T-helper 2 cell treated with Interferon-gamma antibody and Interleukin-4, amounts not matched to agents 5 μg/mL and 100 μg/mL, for 36 hours (primary cell): ENCODE measurements at regions not wholly inside any gene's neighbourhood (a gene's known extent, or its start where the extent isn't known, plus 50 kb on each side); places are given as distances from the start of the nearest gene placed in this dataset.

ENCODE experiments used
- DNase-seq: peaks from one replicate; pipeline ENCODE4 v3.0.0; 2021; ENCODE audit warnings: low spot score
- H3K27ac Mint-ChIP-seq: one replicate; pipeline ENCODE4 v1.8.0; 2021; ENCODE audit warnings: mild to moderate bottlenecking, mixed read lengths
- H3K27me3 Mint-ChIP-seq: one replicate; pipeline ENCODE4 v1.8.0; 2021; ENCODE audit warnings: low read depth, mixed read lengths
- H3K36me3 Mint-ChIP-seq: one replicate; pipeline ENCODE4 v1.8.0; 2021; ENCODE audit warnings: low read depth, mixed read lengths
- H3K4me1 Mint-ChIP-seq: one replicate; pipeline ENCODE4 v1.8.0; 2021; ENCODE audit warnings: low read depth, mixed read lengths
- H3K4me3 Mint-ChIP-seq: one replicate; pipeline ENCODE4 v1.8.0; 2022; ENCODE audit warnings: mild to moderate bottlenecking, moderate library complexity, mixed read lengths
- H3K9me3 Mint-ChIP-seq: one replicate; pipeline ENCODE4 v1.8.0; 2021; ENCODE audit warnings: mixed read lengths

DNA sequence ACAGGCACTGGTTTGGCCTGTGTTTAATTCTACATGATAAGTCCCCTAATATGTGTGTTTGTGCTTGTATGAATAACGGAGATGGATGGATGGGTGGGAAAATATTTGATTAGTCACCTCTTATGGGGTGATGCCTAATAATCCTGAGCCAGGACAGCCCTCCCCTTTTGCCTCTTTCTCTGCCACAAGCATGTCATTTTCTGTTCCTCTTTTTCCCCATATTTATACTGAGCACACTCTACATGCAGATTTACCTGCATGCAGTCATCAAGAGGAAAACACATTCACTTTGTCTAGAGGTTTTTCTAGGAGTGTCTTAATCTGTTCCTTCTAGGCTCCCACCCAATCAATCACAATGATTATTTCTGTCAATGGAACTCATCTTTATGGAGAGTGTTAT is 111.6 kb upstream of the TBX20 start:
- Mint-ChIP-seq H3K4me1 (no peaks in the 10 kb centered on the region), H3K9me3 (no peaks in the 10 kb centered on the region)

DNA sequence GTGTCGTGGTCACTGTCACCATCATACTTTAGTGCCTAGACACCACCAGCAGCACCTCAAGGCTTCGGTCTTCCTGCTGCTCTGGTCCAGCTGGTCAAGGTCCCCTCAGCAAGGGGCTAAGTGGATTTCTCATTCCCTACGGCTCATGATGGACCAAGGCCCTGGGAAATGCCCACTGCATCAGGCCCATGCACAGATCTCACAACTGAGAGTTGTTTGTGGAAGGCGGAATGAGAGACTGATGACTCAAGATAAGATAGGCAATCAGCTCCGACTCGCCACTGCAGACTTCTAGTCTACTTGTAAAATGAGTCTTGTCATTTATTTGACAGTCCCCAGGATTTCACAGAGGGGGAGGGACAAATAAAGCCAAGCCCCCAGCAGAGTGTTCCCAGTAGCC is 108.4 kb upstream of the TBX20 start:
- DNase-seq, result no peak
- Mint-ChIP-seq H3K4me3 (no peak overlapping the region), H3K36me3 (no peaks in the 10 kb centered on the region), H3K27me3 (no peaks in the 10 kb centered on the region), H3K4me1 (no peaks in the 10 kb centered on the region), H3K9me3 (no peaks in the 10 kb centered on the region), H3K27ac (no peak overlapping the region)

More for the DNA sequence above, 111.6 kb upstream of the TBX20 start:
- no peak overlapping the region for H3K4me3 Mint-ChIP-seq
- DNase-seq, result no peak
- H3K27ac Mint-ChIP-seq, result no peak overlapping the region
- H3K27me3 Mint-ChIP-seq, result no peaks in the 10 kb centered on the region
- no peaks in the 10 kb centered on the region for H3K36me3 Mint-ChIP-seq

DNA sequence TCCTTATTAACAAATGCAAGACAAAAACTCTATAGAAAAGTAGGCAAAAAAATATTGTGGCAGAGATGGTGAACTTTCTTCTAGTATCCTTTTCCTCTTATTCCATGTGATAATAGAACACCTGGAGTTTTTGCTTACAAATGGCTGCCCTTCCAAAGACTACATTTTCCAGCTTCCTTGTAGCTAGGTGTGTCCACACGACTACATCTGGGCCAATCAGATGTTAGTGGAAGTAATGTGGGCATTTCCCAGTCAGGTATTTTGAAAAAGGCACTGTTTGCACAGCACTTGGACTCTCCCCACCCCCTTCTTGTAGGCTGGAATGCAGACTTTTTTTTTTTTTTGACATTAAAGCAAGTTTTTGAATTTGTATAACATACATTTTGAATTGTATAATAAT is 105.5 kb upstream of the TBX20 start:
- H3K36me3 Mint-ChIP-seq, result no peaks in the 10 kb centered on the region
- H3K4me3 Mint-ChIP-seq, result no peak overlapping the region
- no peak for DNase-seq
- H3K4me1 Mint-ChIP-seq, result no peaks in the 10 kb centered on the region
- no peak overlapping the region for H3K27ac Mint-ChIP-seq
- no peaks in the 10 kb centered on the region for H3K9me3 Mint-ChIP-seq
- no peaks in the 10 kb centered on the region for H3K27me3 Mint-ChIP-seq

DNA sequence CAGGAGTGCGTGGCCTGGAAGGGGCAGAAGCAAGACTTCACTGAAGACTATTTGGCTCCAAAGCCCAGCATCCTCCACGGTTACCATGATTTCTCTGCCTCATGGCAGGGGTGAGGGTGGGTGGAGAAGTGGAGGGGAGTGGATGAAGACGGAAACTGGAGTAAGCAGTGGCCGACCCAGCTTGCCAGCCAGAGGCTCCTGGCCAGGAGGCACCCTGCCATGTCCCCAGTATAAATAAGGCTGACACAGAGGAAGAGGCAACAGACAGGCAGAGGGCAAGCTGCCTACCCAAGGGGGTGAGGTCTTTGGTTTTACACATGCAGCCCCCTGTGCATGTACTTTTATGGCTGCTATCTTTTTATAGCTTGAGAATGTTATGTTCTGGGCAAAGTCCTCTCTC is 102.6 kb upstream of the TBX20 start:
- Mint-ChIP-seq H3K9me3 (no peaks in the 10 kb centered on the region), H3K4me3 (no peak overlapping the region), H3K27me3 (peaks cover 2% of the 10 kb centered on the region), H3K4me1 (no peaks in the 10 kb centered on the region), H3K36me3 (no peaks in the 10 kb centered on the region), H3K27ac (no peak overlapping the region)
- DNase-seq, result no peak

DNA sequence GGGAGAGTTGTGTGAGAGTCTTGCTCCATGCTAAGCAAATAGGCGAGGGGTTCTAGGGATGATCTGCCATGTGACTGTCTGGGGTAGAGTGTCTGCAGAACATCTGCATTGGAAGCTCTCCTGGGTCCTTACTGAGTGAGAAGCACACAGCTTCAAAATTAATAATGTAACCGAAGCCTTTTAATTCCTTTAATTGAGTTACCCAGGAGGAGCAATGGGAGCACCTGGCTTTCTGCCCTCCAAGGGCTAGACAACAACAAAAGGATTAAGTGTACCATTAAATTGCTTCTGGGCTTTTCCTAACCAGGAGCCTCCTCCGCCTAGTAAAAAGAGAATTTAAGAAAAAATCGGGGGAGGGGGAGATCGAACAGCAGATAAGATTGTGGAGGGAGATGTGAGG is 102.0 kb upstream of the TBX20 start:
- H3K27me3 Mint-ChIP-seq, result peaks cover 2% of the 10 kb centered on the region
- H3K4me3 Mint-ChIP-seq, result no peak overlapping the region
- H3K9me3 Mint-ChIP-seq, result no peaks in the 10 kb centered on the region
- no peak overlapping the region for H3K27ac Mint-ChIP-seq
- DNase-seq, result no peak
- H3K36me3 Mint-ChIP-seq, result no peaks in the 10 kb centered on the region
- no peaks in the 10 kb centered on the region for H3K4me1 Mint-ChIP-seq

DNA sequence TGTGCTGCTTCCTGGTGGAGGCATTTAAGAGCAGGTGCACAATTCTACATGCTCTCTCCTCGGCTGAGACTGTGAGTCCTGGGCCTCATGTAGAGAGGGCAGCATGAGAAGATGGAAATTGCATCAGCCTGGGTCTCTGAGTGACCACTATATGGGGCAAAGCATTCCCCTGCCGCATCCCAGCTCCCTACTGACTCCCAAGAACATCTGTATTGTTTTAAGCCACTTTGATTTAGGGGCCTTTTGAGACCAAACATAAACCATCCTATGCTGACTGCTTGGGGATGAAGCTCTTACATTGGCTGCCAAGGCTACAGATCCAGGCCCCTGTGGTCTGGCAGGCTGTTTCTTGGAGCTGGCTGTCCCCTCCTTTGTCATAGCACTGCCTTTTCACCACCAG is 101.3 kb upstream of the TBX20 start:
- Mint-ChIP-seq H3K36me3 (no peaks in the 10 kb centered on the region), H3K9me3 (no peaks in the 10 kb centered on the region), H3K27me3 (peaks cover 2% of the 10 kb centered on the region), H3K4me1 (no peaks in the 10 kb centered on the region), H3K27ac (no peak overlapping the region), H3K4me3 (no peak overlapping the region)
- DNase-seq, result no peak

DNA sequence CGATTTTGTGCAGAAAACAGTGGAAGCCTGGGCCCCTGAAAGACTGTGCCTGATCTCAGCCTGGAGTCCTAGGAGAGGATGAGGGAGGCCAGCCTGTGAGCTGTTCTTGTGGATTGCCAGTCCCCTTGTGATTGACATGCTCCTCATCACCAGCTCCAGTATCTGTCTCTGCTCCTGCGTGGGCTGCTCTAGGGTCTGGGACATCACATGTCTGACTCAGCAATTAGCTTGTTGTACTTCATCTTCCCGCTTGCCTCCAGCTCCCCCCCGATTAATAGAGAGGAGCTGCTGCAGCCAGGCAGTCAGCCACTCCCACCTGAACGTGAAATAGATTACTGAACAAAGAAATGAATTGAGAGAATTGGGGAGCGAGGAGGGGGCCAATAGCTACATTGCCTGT is 99.6 kb upstream of the TBX20 start:
- Mint-ChIP-seq H3K27ac (no peak overlapping the region), H3K36me3 (no peaks in the 10 kb centered on the region), H3K27me3 (peaks cover 2% of the 10 kb centered on the region), H3K9me3 (no peaks in the 10 kb centered on the region), H3K4me1 (no peaks in the 10 kb centered on the region), H3K4me3 (no peak overlapping the region)
- no peak for DNase-seq

DNA sequence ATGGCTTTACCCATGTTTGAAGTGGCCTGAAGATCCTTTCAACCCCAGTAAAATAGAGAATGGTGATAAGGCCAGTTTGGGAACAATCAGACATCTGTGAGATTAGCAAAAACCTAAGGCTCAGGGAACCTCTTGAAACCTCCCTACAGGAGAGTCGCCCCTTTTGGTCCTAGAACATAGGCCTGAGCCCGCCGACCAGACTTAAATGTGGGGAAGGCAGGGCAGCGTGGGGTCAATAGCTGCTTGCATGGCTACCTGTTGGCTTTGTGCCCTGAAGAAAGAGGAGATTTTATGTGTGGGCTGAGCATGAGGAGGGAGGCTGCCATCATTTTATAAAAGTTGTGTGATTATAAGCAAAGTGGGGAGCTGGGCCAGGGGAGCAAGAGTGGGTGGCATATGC is 97.6 kb upstream of the TBX20 start:
- Mint-ChIP-seq H3K27me3 (peaks cover 2% of the 10 kb centered on the region), H3K9me3 (no peaks in the 10 kb centered on the region), H3K4me3 (no peak overlapping the region), H3K36me3 (no peaks in the 10 kb centered on the region), H3K27ac (no peak overlapping the region), H3K4me1 (no peaks in the 10 kb centered on the region)
- no peak for DNase-seq

DNA sequence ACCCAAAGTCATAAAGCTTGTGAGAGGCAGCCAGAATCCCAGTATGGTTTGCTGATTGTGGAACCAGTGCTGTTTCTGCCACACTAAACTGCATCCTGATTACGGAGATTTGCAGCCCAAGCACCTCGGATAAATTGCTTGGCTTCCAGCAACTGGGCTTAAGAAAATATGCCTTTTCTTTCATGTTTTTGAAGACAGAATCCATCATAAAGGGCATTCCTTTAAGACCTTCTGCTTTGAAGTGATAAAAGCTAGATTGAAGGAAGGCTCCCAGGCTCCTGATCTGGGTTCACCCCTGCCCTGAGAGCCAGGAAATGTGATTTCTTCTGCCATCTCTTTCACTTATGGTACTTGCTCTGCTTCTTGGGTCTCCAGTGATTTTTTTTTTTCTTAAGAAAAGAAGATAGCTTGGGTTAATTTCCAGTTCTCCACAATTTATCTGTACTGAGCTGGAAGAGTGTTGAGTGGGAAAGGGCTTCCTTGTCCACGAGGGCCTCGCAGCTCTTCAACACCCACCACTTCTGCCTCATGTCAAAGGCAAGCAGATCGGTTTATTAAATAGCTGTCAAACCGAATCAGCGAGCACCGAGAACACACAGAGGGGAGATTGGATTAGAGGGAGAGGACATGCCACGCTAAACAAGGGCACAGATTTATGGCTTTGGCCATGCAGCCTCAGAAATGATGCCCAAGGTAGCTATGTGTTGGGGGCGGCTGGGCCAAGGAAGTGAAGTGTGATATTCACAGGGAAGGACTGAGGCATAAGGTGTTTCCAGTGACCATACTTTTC is 94.9 kb upstream of the TBX20 start:
- H3K4me3 Mint-ChIP-seq, result no peak overlapping the region
- H3K27ac Mint-ChIP-seq, result no peak overlapping the region
- H3K4me1 Mint-ChIP-seq, result no peaks in the 10 kb centered on the region
- H3K27me3 Mint-ChIP-seq, result peaks cover 2% of the 10 kb centered on the region
- H3K36me3 Mint-ChIP-seq, result no peaks in the 10 kb centered on the region
- DNase-seq, result no peak
- H3K9me3 Mint-ChIP-seq, result no peaks in the 10 kb centered on the region

DNA sequence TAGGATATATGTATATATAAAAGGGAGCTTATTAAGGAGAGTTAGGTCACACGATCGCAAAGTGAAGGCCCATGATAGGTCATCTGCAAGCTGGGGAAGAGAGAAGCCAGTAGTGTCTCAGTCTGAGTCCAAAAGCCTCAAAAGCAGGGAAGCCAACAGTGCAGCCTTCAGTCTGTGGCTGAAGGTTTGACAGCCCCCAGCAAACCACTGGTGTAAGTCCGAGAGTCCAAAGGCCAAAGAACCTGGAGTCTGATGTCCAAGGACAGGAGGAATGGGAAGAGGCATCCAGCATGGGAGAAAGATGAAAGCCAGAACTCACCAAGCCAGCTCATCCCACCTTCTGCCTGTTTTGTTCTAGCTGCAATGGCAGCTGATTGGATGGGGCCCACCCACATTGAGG is 88.9 kb upstream of the TBX20 start:
- Mint-ChIP-seq H3K4me3 (no peak overlapping the region), H3K4me1 (no peaks in the 10 kb centered on the region), H3K9me3 (no peaks in the 10 kb centered on the region), H3K27me3 (no peaks in the 10 kb centered on the region), H3K27ac (no peak overlapping the region), H3K36me3 (no peaks in the 10 kb centered on the region)
- DNase-seq, result no peak

DNA sequence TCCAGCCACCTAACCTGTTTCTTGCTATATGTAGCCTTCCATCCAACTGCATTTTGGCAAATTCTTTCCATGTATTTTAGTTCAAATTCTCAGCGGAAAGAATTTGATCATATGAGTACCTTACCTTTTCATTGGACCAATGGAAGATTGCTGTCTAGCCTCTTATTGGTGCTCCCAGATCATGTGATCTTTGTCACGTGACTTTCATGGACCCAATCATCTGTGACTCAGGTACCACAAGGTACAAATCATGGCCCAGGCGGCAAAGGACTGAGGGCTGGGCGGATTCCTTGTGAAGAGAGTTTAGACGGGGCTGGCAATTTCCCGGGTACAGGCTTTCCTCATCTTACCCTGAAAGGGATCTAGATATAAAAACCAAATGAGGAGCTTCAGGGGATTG is 85.9 kb upstream of the TBX20 start:
- DNase-seq, result no peak
- no peaks in the 10 kb centered on the region for H3K36me3 Mint-ChIP-seq
- H3K4me1 Mint-ChIP-seq, result no peaks in the 10 kb centered on the region
- no peaks in the 10 kb centered on the region for H3K27me3 Mint-ChIP-seq
- no peaks in the 10 kb centered on the region for H3K9me3 Mint-ChIP-seq
- H3K27ac Mint-ChIP-seq, result no peak overlapping the region
- no peak overlapping the region for H3K4me3 Mint-ChIP-seq

DNA sequence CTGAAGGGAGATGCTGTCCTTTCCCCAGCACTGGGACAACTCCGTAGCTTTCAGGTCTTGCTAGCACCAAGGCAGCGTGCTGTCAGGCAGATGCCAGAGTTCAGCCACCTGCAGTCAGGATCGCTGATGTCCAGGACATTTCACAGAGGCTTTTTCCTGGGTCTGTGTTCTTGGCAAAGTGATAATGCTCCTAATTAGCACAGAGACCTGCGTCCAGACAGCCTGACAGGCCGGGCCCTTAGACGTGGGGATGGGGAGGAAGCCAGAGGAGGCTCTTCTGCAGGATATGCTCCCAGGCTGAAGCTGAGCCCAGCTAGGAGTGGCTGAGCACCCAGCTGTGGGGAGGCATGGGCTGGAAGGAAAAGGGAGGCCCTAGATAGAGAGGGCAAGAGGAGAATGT is 82.5 kb upstream of the TBX20 start:
- no peaks in the 10 kb centered on the region for H3K4me1 Mint-ChIP-seq
- H3K27me3 Mint-ChIP-seq, result no peaks in the 10 kb centered on the region
- DNase-seq, result no peak
- H3K36me3 Mint-ChIP-seq, result no peaks in the 10 kb centered on the region
- H3K27ac Mint-ChIP-seq, result no peak overlapping the region
- no peak overlapping the region for H3K4me3 Mint-ChIP-seq
- no peaks in the 10 kb centered on the region for H3K9me3 Mint-ChIP-seq

DNA sequence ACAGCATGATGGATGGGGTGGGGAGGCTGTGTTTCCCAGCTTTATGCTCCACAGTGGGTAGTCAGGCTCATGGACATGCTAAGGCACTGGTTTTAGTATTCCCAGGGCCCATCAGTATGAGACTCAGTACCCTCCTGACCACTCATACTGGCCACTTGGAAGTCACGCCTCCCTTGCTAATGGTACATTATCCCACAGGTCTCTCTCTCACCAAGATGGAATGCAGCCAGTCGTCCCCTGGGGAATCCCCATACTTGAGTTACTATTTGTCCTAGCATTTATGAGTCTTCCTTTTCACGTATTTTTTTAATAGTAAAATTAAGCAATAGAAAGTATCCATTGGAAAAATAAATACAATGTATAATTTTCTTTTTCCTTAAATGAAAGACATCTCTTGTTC is 80.6 kb upstream of the TBX20 start:
- no peak overlapping the region for H3K27ac Mint-ChIP-seq

DNA sequence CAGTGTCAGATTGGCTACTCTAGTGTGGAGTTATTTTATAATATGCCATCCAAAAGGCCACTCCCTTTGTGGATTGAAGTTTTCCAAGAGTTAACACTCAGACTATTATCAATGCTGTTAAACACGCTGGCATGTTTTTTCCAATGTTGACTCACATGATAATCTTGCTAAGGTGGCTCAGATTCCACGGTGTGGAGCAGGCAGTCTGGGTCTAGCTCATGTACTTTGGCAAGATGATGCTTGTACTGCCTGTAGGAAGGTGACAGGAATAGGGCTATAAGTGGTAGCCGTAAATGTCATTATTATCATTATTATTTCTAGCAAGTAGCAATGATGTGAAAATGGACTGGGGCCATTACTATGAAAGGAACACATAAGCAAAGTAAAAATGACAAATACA is 79.4 kb upstream of the TBX20 start:
- Mint-ChIP-seq H3K27ac (no peak overlapping the region), H3K27me3 (no peaks in the 10 kb centered on the region), H3K4me3 (no peak overlapping the region), H3K9me3 (no peaks in the 10 kb centered on the region), H3K4me1 (no peaks in the 10 kb centered on the region), H3K36me3 (no peaks in the 10 kb centered on the region)
- DNase-seq, result no peak

More for the DNA sequence above, 80.6 kb upstream of the TBX20 start:
- Mint-ChIP-seq H3K36me3 (no peaks in the 10 kb centered on the region), H3K4me1 (no peaks in the 10 kb centered on the region), H3K27me3 (no peaks in the 10 kb centered on the region), H3K4me3 (no peak overlapping the region), H3K9me3 (no peaks in the 10 kb centered on the region)
- no peak for DNase-seq
